ENCODE measurements at regions not wholly inside any gene's neighbourhood (a gene's known extent, or its start where the extent isn't known, plus 50 kb on each side); places are given as distances from the start of the nearest gene placed in this dataset.

GRCh38 chr16:86150641-86151238 lies 251.8 kb downstream of the IRF8 start:
- Histone ChIP-seq H3K79me2 (ENCODE audit: low read length) (no peaks in the 10 kb centered on the region), H3K27ac (ENCODE audit: low read length) (no peak overlapping the region), H3K27me3 (replicated peaks; ENCODE audit: insufficient read depth, low read length) (peaks cover 42% of the 10 kb centered on the region), H3K4me1 (ENCODE audit: low read length) (no peaks in the 10 kb centered on the region), H2AFZ (ENCODE audit: low read length) (no peak overlapping the region), H3F3A (ENCODE audit: insufficient read depth, low read length) (no peaks in the 10 kb centered on the region), H4K20me1 (ENCODE audit: insufficient read depth, low read length) (no peaks in the 10 kb centered on the region), H3K4me2 (ENCODE audit: low read depth, low read length) (no peak overlapping the region), H3K9me3 (replicated peaks; ENCODE audit: insufficient read depth, low read length) (no peaks in the 10 kb centered on the region), H3K9ac (ENCODE audit: low read length) (no peak overlapping the region), H3K9me2 (replicated peaks; ENCODE audit: insufficient read depth, low read length) (no peaks in the 10 kb centered on the region), H3K36me3 (replicated peaks; ENCODE audit: insufficient read depth, low read length) (no peaks in the 10 kb centered on the region), H3K4me3 (ENCODE audit: low read length) (no peak overlapping the region)
- TF ChIP-seq EZH2phosphoT487 (IDR thresholded peaks at IDR 0.05; ENCODE audit: low read length) (no peak), EZH2 (optimal IDR thresholded peaks at IDR 0.05; ENCODE audit: low read depth, low read length) (no peak), CTCF (IDR thresholded peaks at IDR 0.05; ENCODE audit: low read length) (no peak)
- DNase-seq, result no peak

GRCh38 chr16:86151239-86151851 lies 252.4 kb downstream of the IRF8 start:
- H3F3A ChIP-seq (ENCODE audit: insufficient read depth, low read length), result no peaks in the 10 kb centered on the region
- no peaks in the 10 kb centered on the region for H3K9me2 ChIP-seq (replicated peaks; ENCODE audit: insufficient read depth, low read length)
- H3K9me3 ChIP-seq (replicated peaks; ENCODE audit: insufficient read depth, low read length), result no peaks in the 10 kb centered on the region
- no peak overlapping the region for H2AFZ ChIP-seq (ENCODE audit: low read length)
- H3K4me2 ChIP-seq (ENCODE audit: low read depth, low read length), result no peak overlapping the region
- peaks cover 42% of the 10 kb centered on the region for H3K27me3 ChIP-seq (replicated peaks; ENCODE audit: insufficient read depth, low read length)
- H3K27ac ChIP-seq (ENCODE audit: low read length), result no peak overlapping the region
- H3K4me1 ChIP-seq (ENCODE audit: low read length), result no peaks in the 10 kb centered on the region
- H3K9ac ChIP-seq (ENCODE audit: low read length), result no peak overlapping the region
- TF ChIP-seq EZH2 (optimal IDR thresholded peaks at IDR 0.05; ENCODE audit: low read depth, low read length), result no peak
- no peak for TF ChIP-seq EZH2phosphoT487 (IDR thresholded peaks at IDR 0.05; ENCODE audit: low read length)
- H4K20me1 ChIP-seq (ENCODE audit: insufficient read depth, low read length), result no peaks in the 10 kb centered on the region
- H3K4me3 ChIP-seq (ENCODE audit: low read length), result no peak overlapping the region
- no peaks in the 10 kb centered on the region for H3K36me3 ChIP-seq (replicated peaks; ENCODE audit: insufficient read depth, low read length)
- no peak for DNase-seq
- H3K79me2 ChIP-seq (ENCODE audit: low read length), result no peaks in the 10 kb centered on the region

GRCh38 chr16:86156155-86156554 lies 257.2 kb downstream of the IRF8 start:
- no peaks in the 10 kb centered on the region for H3K9me2 ChIP-seq (replicated peaks; ENCODE audit: insufficient read depth, low read length)

More at GRCh38 chr16:86156155-86156554, 257.2 kb downstream of the IRF8 start:
- no peak overlapping the region for H3K27ac ChIP-seq (ENCODE audit: low read length)
- no peak overlapping the region for H3K9ac ChIP-seq (ENCODE audit: low read length)
- H3K4me1 ChIP-seq (ENCODE audit: low read length), result no peaks in the 10 kb centered on the region
- peaks cover 21% of the 10 kb centered on the region for H3K27me3 ChIP-seq (replicated peaks; ENCODE audit: insufficient read depth, low read length)
- no peaks in the 10 kb centered on the region for H3K9me3 ChIP-seq (replicated peaks; ENCODE audit: insufficient read depth, low read length)
- no peaks in the 10 kb centered on the region for H4K20me1 ChIP-seq (ENCODE audit: insufficient read depth, low read length)
- no peak for DNase-seq
- no peaks in the 10 kb centered on the region for H3K79me2 ChIP-seq (ENCODE audit: low read length)
- TF ChIP-seq CTCF (IDR thresholded peaks at IDR 0.05; ENCODE audit: low read length) (no peak), EZH2 (optimal IDR thresholded peaks at IDR 0.05; ENCODE audit: low read depth, low read length) (no peak), EZH2phosphoT487 (IDR thresholded peaks at IDR 0.05; ENCODE audit: low read length) (no peak)
- no peaks in the 10 kb centered on the region for H3F3A ChIP-seq (ENCODE audit: insufficient read depth, low read length)
- H2AFZ ChIP-seq (ENCODE audit: low read length), result no peak overlapping the region
- H3K4me2 ChIP-seq (ENCODE audit: low read depth, low read length), result no peak overlapping the region
- H3K36me3 ChIP-seq (replicated peaks; ENCODE audit: insufficient read depth, low read length), result no peaks in the 10 kb centered on the region
- no peak overlapping the region for H3K4me3 ChIP-seq (ENCODE audit: low read length)
